ENCODE measurements at regions not wholly inside any gene's neighbourhood (a gene's known extent, or its start where the extent isn't known, plus 50 kb on each side); places are given as distances from the start of the nearest gene placed in this dataset.

GRCh38 chr20:63099456-63100173 lies 92.9 kb upstream of the BHLHE23 start:
- DNase-seq, result no peak

GRCh38 chr20:63098195-63098810 lies 91.5 kb upstream of the BHLHE23 start:
- DNase-seq, result no peak

GRCh38 chr20:63097336-63097831 lies 90.6 kb upstream of the BHLHE23 start:
- DNase-seq, result no peak

- no peak for DNase-seq
Observed at GRCh38 chr20:63096681-63097335, 90.0 kb upstream of the BHLHE23 start.

- no peak for DNase-seq
Observed at GRCh38 chr20:63095718-63096654, 89.2 kb upstream of the BHLHE23 start.

GRCh38 chr20:63094767-63095499 lies 88.2 kb upstream of the BHLHE23 start:
- DNase-seq, result peak; percentile 5

- peak; percentile 11 for DNase-seq
Observed at GRCh38 chr20:63093966-63094766, 87.4 kb upstream of the BHLHE23 start.

GRCh38 chr20:63092660-63093215 lies 86.0 kb upstream of the BHLHE23 start:
- DNase-seq, result no peak

- DNase-seq, result no peak
Observed at GRCh38 chr20:63091901-63092659, 85.3 kb upstream of the BHLHE23 start.

- DNase-seq, result no peak
Observed at GRCh38 chr20:63090682-63091571, 84.2 kb upstream of the BHLHE23 start.

- DNase-seq, result no peak
Observed at GRCh38 chr20:63090052-63090451, 83.3 kb upstream of the BHLHE23 start.

GRCh38 chr20:63089051-63089907 lies 82.5 kb upstream of the BHLHE23 start:
- DNase-seq, result no peak

GRCh38 chr20:63087872-63088680 lies 81.3 kb upstream of the BHLHE23 start:
- DNase-seq, result no peak

GRCh38 chr20:63087236-63087871 lies 80.6 kb upstream of the BHLHE23 start:
- DNase-seq, result no peak

- no peak for DNase-seq
Observed at GRCh38 chr20:63086421-63087235, 79.9 kb upstream of the BHLHE23 start.

All from activated T-cell treated with anti-CD3 and anti-CD28 coated beads, Interleukin-2, amount 50 U/mL, for 1 hour (primary cell).